ENCODE measurements at regions not wholly inside any gene's neighbourhood (a gene's known extent, or its start where the extent isn't known, plus 50 kb on each side); places are given as distances from the start of the nearest gene placed in this dataset.

DNA sequence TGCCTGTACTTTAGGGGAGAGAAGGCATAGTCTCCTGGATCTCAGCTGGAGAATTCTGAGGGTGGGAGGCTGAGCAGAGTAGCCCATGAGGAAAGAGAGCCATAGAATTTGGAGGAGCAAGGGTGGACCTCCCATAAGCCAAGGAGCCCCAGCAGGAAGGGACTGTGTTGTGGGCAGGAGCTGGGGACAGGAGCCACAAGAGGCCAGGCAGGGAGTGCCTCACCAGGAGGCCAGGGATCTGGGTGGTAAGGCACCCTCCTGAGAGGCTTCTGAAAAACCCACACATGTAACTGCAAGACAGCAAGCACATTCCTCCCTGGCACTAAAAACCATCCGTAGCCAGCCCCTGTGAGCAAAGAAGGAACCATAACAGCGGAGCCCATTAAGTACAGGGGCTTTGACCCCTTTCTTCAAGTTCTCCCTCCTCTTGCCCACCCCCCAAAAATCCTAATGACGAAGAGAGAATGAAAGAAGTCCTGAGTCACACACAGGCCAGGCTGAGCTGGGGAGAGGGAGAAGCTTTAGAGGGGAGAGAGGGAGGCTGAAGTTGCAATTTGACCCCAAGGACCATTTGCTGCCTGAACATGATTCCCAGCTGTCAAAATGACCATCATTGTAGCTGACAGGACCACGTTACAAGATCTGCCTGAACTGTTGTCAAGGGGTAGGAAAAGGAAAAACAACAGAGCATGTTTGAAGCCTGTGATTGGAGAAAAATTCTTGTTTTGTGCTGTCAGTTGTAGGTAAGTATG, 82.6 kb downstream of the TRIM42 start (continued):
- TF ChIP-seq CSDC2 (CRISPR knock-in tag; IDR thresholded peaks at IDR 0.05) (no peak), ZFP30 (CRISPR knock-in tag; IDR thresholded peaks at IDR 0.05) (no peak)

DNA sequence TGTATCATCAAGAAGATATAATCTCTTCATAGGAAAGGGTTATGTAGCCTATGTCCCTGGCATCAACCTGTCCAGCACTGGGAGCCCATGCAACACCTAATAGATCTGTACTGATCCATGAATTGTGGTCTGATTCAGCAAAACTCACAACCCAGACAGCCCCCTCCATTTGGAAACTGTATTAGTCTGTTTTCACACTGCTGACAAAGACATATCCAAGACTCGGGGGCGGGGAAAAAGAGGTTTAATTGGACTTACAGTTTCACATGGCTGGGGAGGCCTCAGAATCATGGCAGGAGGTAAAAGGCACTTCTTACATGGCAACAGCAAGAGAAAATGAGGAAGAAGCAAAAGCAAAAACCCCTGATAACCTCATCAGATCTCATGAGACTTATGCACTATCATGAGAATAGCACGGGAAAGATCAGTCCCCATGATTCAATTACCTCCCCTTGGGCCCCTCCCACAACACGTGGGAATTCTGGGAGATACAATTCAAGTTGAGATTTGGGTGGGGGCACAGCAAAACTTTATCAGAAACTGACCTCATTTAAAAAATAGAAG, 83.3 kb downstream of the TRIM42 start:
- TF ChIP-seq, protein P1, sequence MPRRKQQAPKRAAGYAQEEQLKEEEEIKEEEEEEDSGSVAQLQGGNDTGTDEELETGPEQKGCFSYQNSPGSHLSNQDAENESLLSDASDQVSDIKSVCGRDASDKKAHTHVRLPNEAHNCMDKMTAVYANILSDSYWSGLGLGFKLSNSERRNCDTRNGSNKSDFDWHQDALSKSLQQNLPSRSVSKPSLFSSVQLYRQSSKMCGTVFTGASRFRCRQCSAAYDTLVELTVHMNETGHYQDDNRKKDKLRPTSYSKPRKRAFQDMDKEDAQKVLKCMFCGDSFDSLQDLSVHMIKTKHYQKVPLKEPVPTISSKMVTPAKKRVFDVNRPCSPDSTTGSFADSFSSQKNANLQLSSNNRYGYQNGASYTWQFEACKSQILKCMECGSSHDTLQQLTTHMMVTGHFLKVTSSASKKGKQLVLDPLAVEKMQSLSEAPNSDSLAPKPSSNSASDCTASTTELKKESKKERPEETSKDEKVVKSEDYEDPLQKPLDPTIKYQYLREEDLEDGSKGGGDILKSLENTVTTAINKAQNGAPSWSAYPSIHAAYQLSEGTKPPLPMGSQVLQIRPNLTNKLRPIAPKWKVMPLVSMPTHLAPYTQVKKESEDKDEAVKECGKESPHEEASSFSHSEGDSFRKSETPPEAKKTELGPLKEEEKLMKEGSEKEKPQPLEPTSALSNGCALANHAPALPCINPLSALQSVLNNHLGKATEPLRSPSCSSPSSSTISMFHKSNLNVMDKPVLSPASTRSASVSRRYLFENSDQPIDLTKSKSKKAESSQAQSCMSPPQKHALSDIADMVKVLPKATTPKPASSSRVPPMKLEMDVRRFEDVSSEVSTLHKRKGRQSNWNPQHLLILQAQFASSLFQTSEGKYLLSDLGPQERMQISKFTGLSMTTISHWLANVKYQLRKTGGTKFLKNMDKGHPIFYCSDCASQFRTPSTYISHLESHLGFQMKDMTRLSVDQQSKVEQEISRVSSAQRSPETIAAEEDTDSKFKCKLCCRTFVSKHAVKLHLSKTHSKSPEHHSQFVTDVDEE (CRISPR knock-in tag; IDR thresholded peaks at IDR 0.05) = no peak
- no peak for ATAC-seq

DNA sequence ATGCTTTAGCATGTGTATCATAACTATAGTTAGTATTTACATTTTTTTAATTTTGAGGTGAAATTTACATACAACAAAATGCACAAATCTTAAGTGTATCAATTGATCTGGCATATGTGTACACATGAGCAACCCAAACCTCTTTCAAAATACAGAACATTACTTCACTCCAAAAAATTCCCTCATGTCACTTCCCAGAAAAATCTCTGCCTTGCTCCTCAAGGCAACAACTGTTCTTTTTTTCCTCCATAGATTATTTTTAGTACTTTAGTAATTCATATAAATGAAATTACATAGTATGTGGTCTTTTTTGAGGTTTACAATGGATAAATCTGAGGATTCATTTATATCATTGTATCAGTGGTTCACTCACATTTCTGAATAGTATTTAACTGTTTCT, 84.9 kb downstream of the TRIM42 start:
- ATAC-seq = no peak
- TF ChIP-seq, protein P2, sequence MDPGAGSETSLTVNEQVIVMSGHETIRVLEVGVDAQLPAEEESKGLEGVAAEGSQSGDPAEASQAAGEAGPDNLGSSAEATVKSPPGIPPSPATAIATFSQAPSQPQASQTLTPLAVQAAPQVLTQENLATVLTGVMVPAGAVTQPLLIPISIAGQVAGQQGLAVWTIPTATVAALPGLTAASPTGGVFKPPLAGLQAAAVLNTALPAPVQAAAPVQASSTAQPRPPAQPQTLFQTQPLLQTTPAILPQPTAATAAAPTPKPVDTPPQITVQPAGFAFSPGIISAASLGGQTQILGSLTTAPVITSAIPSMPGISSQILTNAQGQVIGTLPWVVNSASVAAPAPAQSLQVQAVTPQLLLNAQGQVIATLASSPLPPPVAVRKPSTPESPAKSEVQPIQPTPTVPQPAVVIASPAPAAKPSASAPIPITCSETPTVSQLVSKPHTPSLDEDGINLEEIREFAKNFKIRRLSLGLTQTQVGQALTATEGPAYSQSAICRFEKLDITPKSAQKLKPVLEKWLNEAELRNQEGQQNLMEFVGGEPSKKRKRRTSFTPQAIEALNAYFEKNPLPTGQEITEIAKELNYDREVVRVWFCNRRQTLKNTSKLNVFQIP (CRISPR knock-in tag; IDR thresholded peaks at IDR 0.05; ENCODE audit: borderline replicate concordance, low read depth) = no peak
- TF ChIP-seq ZFP3 (CRISPR knock-in tag; IDR thresholded peaks at IDR 0.05) = no peak
- no peak for TF ChIP-seq ARNTL (CRISPR knock-in tag; IDR thresholded peaks at IDR 0.05; ENCODE audit: borderline replicate concordance, low read depth)
- no peak for TF ChIP-seq ZFP30 (CRISPR knock-in tag; IDR thresholded peaks at IDR 0.05)
- TF ChIP-seq ZNF70 (CRISPR knock-in tag; IDR thresholded peaks at IDR 0.05) = no peak
- no peak for TF ChIP-seq OSR1 (CRISPR knock-in tag; IDR thresholded peaks at IDR 0.05)
- TF ChIP-seq ESRRG (CRISPR knock-in tag; IDR thresholded peaks at IDR 0.05) = no peak
- TF ChIP-seq PPARA (CRISPR knock-in tag; IDR thresholded peaks at IDR 0.05; ENCODE audit: borderline replicate concordance) = no peak
- TF ChIP-seq BACH2 (CRISPR knock-in tag; IDR thresholded peaks at IDR 0.05; ENCODE audit: borderline replicate concordance) = no peak
- TF ChIP-seq CSDC2 (CRISPR knock-in tag; IDR thresholded peaks at IDR 0.05) = no peak
- no peak for TF ChIP-seq SNAI2 (CRISPR knock-in tag; IDR thresholded peaks at IDR 0.05)
- TF ChIP-seq RARB (CRISPR knock-in tag; IDR thresholded peaks at IDR 0.05) = no peak
- no peak for TF ChIP-seq ISL1 (CRISPR knock-in tag; IDR thresholded peaks at IDR 0.05)
- TF ChIP-seq, protein P3, sequence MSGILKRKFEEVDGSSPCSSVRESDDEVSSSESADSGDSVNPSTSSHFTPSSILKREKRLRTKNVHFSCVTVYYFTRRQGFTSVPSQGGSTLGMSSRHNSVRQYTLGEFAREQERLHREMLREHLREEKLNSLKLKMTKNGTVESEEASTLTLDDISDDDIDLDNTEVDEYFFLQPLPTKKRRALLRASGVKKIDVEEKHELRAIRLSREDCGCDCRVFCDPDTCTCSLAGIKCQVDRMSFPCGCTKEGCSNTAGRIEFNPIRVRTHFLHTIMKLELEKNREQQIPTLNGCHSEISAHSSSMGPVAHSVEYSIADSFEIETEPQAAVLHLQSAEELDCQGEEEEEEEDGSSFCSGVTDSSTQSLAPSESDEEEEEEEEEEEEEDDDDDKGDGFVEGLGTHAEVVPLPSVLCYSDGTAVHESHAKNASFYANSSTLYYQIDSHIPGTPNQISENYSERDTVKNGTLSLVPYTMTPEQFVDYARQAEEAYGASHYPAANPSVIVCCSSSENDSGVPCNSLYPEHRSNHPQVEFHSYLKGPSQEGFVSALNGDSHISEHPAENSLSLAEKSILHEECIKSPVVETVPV (CRISPR knock-in tag; IDR thresholded peaks at IDR 0.05) = no peak
- TF ChIP-seq, protein P1 (CRISPR knock-in tag; IDR thresholded peaks at IDR 0.05) = no peak

DNA sequence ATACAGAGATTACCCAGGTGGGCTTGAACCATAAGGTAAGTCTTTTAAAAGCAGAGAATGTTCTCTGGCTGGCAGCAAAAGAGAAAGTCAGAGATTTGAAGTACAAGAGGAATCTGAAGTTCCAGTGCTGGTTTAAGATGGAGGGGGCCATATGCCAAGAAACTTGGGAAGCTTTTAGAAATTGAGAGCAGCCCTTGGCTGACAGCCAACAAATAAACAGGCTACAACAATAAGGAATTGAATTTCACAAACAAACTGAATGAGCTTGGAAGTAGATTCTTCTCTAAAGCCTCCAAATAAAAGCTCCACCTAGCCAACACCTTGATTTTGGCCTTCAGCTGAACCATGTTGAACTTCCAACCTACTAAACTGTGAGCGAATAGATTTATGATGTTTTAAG, 85.7 kb downstream of the TRIM42 start:
- TF ChIP-seq ZFP30 (CRISPR knock-in tag; IDR thresholded peaks at IDR 0.05) (no peak), PPARA (CRISPR knock-in tag; IDR thresholded peaks at IDR 0.05; ENCODE audit: borderline replicate concordance) (no peak), OSR1 (CRISPR knock-in tag; IDR thresholded peaks at IDR 0.05) (no peak), ZNF70 (CRISPR knock-in tag; IDR thresholded peaks at IDR 0.05) (no peak), TOX (CRISPR knock-in tag; IDR thresholded peaks at IDR 0.05; ENCODE audit: borderline replicate concordance) (no peak), GLIS3 (CRISPR knock-in tag; IDR thresholded peaks at IDR 0.05) (no peak)
- TF ChIP-seq, protein P4, sequence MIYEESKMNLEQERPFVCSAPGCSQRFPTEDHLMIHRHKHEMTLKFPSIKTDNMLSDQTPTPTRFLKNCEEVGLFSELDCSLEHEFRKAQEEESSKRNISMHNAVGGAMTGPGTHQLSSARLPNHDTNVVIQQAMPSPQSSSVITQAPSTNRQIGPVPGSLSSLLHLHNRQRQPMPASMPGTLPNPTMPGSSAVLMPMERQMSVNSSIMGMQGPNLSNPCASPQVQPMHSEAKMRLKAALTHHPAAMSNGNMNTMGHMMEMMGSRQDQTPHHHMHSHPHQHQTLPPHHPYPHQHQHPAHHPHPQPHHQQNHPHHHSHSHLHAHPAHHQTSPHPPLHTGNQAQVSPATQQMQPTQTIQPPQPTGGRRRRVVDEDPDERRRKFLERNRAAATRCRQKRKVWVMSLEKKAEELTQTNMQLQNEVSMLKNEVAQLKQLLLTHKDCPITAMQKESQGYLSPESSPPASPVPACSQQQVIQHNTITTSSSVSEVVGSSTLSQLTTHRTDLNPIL (CRISPR knock-in tag; IDR thresholded peaks at IDR 0.05; ENCODE audit: low read depth) = no peak
- TF ChIP-seq, protein P5, sequence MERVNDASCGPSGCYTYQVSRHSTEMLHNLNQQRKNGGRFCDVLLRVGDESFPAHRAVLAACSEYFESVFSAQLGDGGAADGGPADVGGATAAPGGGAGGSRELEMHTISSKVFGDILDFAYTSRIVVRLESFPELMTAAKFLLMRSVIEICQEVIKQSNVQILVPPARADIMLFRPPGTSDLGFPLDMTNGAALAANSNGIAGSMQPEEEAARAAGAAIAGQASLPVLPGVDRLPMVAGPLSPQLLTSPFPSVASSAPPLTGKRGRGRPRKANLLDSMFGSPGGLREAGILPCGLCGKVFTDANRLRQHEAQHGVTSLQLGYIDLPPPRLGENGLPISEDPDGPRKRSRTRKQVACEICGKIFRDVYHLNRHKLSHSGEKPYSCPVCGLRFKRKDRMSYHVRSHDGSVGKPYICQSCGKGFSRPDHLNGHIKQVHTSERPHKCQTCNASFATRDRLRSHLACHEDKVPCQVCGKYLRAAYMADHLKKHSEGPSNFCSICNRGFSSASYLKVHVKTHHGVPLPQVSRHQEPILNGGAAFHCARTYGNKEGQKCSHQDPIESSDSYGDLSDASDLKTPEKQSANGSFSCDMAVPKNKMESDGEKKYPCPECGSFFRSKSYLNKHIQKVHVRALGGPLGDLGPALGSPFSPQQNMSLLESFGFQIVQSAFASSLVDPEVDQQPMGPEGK (CRISPR knock-in tag; IDR thresholded peaks at IDR 0.05; ENCODE audit: borderline replicate concordance) = no peak
- TF ChIP-seq, protein P1 (CRISPR knock-in tag; IDR thresholded peaks at IDR 0.05) = no peak
- no peak for ATAC-seq

Measured in SK-N-SH treated with all-trans-retinoic acid at 6 μM for 48 hours (cell line).